ENCODE measurements at regions not wholly inside any gene's neighbourhood (a gene's known extent, or its start where the extent isn't known, plus 50 kb on each side); places are given as distances from the start of the nearest gene placed in this dataset.

GRCh38 chr17:27081002-27081638, 212.8 kb upstream of the WSB1 start:
- TF ChIP-seq RAD21 (conservative IDR thresholded peaks at IDR 0.05) (no peak), POLR2AphosphoS5 (IDR thresholded peaks at IDR 0.05) (no peak), MXI1 (conservative IDR thresholded peaks at IDR 0.05; ENCODE audit: poor library complexity, severe bottlenecking) (no peak), SMC3 (conservative IDR thresholded peaks at IDR 0.05; ENCODE audit: poor library complexity) (no peak), TAF1 (IDR thresholded peaks at IDR 0.05; ENCODE audit: low read depth) (no peak), EP300 (conservative IDR thresholded peaks at IDR 0.05; ENCODE audit: poor library complexity, severe bottlenecking) (no peak)
- TF ChIP-seq, protein P1, sequence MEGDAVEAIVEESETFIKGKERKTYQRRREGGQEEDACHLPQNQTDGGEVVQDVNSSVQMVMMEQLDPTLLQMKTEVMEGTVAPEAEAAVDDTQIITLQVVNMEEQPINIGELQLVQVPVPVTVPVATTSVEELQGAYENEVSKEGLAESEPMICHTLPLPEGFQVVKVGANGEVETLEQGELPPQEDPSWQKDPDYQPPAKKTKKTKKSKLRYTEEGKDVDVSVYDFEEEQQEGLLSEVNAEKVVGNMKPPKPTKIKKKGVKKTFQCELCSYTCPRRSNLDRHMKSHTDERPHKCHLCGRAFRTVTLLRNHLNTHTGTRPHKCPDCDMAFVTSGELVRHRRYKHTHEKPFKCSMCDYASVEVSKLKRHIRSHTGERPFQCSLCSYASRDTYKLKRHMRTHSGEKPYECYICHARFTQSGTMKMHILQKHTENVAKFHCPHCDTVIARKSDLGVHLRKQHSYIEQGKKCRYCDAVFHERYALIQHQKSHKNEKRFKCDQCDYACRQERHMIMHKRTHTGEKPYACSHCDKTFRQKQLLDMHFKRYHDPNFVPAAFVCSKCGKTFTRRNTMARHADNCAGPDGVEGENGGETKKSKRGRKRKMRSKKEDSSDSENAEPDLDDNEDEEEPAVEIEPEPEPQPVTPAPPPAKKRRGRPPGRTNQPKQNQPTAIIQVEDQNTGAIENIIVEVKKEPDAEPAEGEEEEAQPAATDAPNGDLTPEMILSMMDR (IDR thresholded peaks at IDR 0.05; ENCODE audit: poor library complexity, severe bottlenecking) = no peak
- no peak overlapping the region for H3K4me2 ChIP-seq (ENCODE audit: low read length)
- no peak overlapping the region for H3K27ac ChIP-seq (ENCODE audit: low read length)
- no peaks in the 10 kb centered on the region for H3K9me2 ChIP-seq (ENCODE audit: insufficient read depth, low read length)
- no peaks in the 10 kb centered on the region for H3K27me3 ChIP-seq (ENCODE audit: insufficient read depth, low read depth, low read length)
- no peaks in the 10 kb centered on the region for H3K36me3 ChIP-seq (ENCODE audit: insufficient read depth, low read length)
- no peak overlapping the region for H3K9ac ChIP-seq (ENCODE audit: low read length)
- H3F3A ChIP-seq (ENCODE audit: insufficient read depth, low read length, poor library complexity, severe bottlenecking) = no peaks in the 10 kb centered on the region
- no peak overlapping the region for H3K4me3 ChIP-seq (ENCODE audit: low read length)
- H2AFZ ChIP-seq (ENCODE audit: low read depth, low read length) = no peak overlapping the region
- H3K79me2 ChIP-seq (replicated peaks; ENCODE audit: insufficient read depth, low read length) = no peaks in the 10 kb centered on the region
- H4K20me1 ChIP-seq (ENCODE audit: insufficient read depth) = no peaks in the 10 kb centered on the region
- peaks cover 11% of the 10 kb centered on the region for H3K9me3 ChIP-seq (ENCODE audit: low read length)

DNA sequence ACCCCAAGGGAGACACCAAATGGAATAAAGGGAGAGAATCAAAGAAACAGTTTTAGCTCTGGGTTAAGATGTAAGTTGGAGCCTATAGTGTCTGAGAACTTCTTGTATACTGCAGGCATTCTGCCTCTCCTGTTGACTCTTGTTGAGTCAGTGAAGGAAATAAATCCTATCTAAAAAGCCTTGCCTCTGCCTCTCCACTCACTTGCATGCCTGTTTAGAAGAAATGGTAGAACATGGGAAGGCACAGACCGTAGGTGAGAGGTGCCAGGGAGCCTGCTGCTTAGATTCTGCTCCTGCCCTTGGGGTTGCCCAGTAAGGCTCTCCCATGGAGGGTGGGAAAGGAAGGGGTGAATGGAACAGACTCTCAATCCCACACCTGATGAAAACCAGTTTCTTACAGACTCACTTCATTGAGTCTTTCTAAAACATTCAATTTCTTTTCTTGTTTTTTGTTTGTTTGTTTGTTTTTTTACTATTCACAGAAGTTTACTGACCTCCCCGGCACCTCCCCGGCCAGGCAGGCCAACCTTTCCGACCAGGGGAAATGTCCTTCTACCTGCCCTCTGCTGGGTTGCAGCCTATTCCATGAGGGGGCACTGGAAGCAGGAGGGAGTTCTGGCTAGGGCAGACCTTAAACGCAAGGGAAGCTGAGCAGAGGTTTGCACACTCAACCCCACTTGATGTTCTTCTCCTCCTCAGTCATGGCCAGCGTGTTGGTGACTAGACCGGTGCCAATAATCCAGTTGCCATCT, 211.7 kb upstream of the WSB1 start:
- Histone ChIP-seq H3K36me3 (ENCODE audit: insufficient read depth, low read length) (no peaks in the 10 kb centered on the region), H3K4me3 (ENCODE audit: low read length) (no peak overlapping the region), H3K79me2 (replicated peaks; ENCODE audit: insufficient read depth, low read length) (no peaks in the 10 kb centered on the region), H3K27me3 (ENCODE audit: insufficient read depth, low read depth, low read length) (no peaks in the 10 kb centered on the region), H3K9me3 (ENCODE audit: low read length) (peaks cover 10% of the 10 kb centered on the region), H3K4me2 (ENCODE audit: low read length) (no peak overlapping the region), H3K27ac (ENCODE audit: low read length) (no peak overlapping the region), H2AFZ (ENCODE audit: low read depth, low read length) (no peak overlapping the region), H3K9ac (ENCODE audit: low read length) (no peak overlapping the region), H3F3A (ENCODE audit: insufficient read depth, low read length, poor library complexity, severe bottlenecking) (no peaks in the 10 kb centered on the region), H4K20me1 (ENCODE audit: insufficient read depth) (no peaks in the 10 kb centered on the region), H3K9me2 (ENCODE audit: insufficient read depth, low read length) (no peaks in the 10 kb centered on the region)
- TF ChIP-seq POLR2AphosphoS5 (IDR thresholded peaks at IDR 0.05) = no peak
- no peak for TF ChIP-seq EZH2 (IDR thresholded peaks at IDR 0.05; ENCODE audit: borderline replicate concordance, insufficient read depth, low read length, poor library complexity, severe bottlenecking)
- TF ChIP-seq TAF1 (IDR thresholded peaks at IDR 0.05; ENCODE audit: low read depth) = no peak

DNA sequence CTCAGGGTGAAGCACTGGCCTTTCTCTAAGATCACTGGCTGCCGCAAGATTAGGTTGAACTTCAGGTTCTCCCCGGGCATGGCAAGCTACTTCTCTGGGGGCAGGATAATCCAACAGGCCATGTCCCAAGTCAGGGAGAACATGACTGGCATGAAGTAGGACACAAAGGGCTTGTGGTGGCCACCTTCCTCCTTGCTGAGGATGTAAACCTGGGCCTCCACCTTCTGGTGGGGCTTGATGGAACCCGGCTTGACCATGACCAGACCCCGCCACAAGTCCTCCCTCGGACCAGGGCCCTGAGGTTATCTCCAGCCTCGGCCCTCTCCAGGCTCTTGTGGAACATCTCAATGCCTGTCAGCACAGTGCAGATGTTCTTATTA, 211.1 kb upstream of the WSB1 start:
- Histone ChIP-seq H3K9me3 (ENCODE audit: low read length) (peaks cover 9% of the 10 kb centered on the region), H2AFZ (ENCODE audit: low read depth, low read length) (no peak overlapping the region), H3K27me3 (ENCODE audit: insufficient read depth, low read depth, low read length) (no peaks in the 10 kb centered on the region), H3K9ac (ENCODE audit: low read length) (no peak overlapping the region), H3K79me2 (replicated peaks; ENCODE audit: insufficient read depth, low read length) (no peaks in the 10 kb centered on the region), H3K27ac (ENCODE audit: low read length) (no peak overlapping the region), H3F3A (ENCODE audit: insufficient read depth, low read length, poor library complexity, severe bottlenecking) (no peaks in the 10 kb centered on the region), H4K20me1 (ENCODE audit: insufficient read depth) (no peaks in the 10 kb centered on the region), H3K4me2 (ENCODE audit: low read length) (no peak overlapping the region), H3K9me2 (ENCODE audit: insufficient read depth, low read length) (no peaks in the 10 kb centered on the region), H3K4me3 (ENCODE audit: low read length) (no peak overlapping the region), H3K36me3 (ENCODE audit: insufficient read depth, low read length) (no peaks in the 10 kb centered on the region)
- TF ChIP-seq, protein P1 (IDR thresholded peaks at IDR 0.05; ENCODE audit: poor library complexity, severe bottlenecking) = no peak
- TF ChIP-seq, protein P2, sequence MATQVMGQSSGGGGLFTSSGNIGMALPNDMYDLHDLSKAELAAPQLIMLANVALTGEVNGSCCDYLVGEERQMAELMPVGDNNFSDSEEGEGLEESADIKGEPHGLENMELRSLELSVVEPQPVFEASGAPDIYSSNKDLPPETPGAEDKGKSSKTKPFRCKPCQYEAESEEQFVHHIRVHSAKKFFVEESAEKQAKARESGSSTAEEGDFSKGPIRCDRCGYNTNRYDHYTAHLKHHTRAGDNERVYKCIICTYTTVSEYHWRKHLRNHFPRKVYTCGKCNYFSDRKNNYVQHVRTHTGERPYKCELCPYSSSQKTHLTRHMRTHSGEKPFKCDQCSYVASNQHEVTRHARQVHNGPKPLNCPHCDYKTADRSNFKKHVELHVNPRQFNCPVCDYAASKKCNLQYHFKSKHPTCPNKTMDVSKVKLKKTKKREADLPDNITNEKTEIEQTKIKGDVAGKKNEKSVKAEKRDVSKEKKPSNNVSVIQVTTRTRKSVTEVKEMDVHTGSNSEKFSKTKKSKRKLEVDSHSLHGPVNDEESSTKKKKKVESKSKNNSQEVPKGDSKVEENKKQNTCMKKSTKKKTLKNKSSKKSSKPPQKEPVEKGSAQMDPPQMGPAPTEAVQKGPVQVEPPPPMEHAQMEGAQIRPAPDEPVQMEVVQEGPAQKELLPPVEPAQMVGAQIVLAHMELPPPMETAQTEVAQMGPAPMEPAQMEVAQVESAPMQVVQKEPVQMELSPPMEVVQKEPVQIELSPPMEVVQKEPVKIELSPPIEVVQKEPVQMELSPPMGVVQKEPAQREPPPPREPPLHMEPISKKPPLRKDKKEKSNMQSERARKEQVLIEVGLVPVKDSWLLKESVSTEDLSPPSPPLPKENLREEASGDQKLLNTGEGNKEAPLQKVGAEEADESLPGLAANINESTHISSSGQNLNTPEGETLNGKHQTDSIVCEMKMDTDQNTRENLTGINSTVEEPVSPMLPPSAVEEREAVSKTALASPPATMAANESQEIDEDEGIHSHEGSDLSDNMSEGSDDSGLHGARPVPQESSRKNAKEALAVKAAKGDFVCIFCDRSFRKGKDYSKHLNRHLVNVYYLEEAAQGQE (IDR thresholded peaks at IDR 0.05; ENCODE audit: borderline replicate concordance) = no peak
- TF ChIP-seq RAD21 (conservative IDR thresholded peaks at IDR 0.05) (no peak), SMC3 (conservative IDR thresholded peaks at IDR 0.05; ENCODE audit: poor library complexity) (no peak), EZH2 (IDR thresholded peaks at IDR 0.05; ENCODE audit: borderline replicate concordance, insufficient read depth, low read length, poor library complexity, severe bottlenecking) (no peak), MXI1 (conservative IDR thresholded peaks at IDR 0.05; ENCODE audit: poor library complexity, severe bottlenecking) (no peak), POLR2AphosphoS5 (IDR thresholded peaks at IDR 0.05) (no peak), EP300 (conservative IDR thresholded peaks at IDR 0.05; ENCODE audit: poor library complexity, severe bottlenecking) (no peak), TAF1 (IDR thresholded peaks at IDR 0.05; ENCODE audit: low read depth) (no peak)

All from neural cell (in vitro differentiated cells).